ENCODE measurements at regions not wholly inside any gene's neighbourhood (a gene's known extent, or its start where the extent isn't known, plus 50 kb on each side); places are given as distances from the start of the nearest gene placed in this dataset.
"Not testable (repeated sequence)": the region's sequence is repeated elsewhere in the genome, so short reads cannot be mapped to it uniquely, and the experiment has no call there.

- TF ChIP-seq POLR2A, CTCF (IDR thresholded peaks at IDR 0.05): not testable (repeated sequence)
These were observed 638.3 kb upstream of the TPTE start for GRCh38 chr21:9883047-9883446.

All from Peyer's patch (tissue), 4 donors.